ENCODE measurements at regions not wholly inside any gene's neighbourhood (a gene's known extent, or its start where the extent isn't known, plus 50 kb on each side); places are given as distances from the start of the nearest gene placed in this dataset.

DNA sequence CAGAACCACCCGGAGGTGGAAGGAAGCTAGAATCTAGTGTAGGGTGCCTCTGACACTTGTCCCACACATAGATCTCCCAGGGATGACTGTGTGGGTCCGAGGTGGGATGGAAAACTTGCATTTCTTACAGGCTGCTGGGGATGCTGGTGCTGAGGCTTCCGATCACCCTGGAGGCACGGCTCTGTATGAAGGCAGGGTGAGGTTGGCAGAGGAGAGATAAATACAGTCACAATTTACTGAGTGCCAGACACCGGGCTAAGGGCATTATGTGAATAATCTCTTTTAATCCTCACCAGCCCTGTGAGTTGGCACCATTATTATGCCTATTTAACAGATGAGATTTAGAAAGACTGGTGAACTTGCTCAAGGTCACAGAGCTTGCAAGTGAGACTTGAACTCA, 250.2 kb upstream of the RREB1 start:
- TF ChIP-seq, protein P1, sequence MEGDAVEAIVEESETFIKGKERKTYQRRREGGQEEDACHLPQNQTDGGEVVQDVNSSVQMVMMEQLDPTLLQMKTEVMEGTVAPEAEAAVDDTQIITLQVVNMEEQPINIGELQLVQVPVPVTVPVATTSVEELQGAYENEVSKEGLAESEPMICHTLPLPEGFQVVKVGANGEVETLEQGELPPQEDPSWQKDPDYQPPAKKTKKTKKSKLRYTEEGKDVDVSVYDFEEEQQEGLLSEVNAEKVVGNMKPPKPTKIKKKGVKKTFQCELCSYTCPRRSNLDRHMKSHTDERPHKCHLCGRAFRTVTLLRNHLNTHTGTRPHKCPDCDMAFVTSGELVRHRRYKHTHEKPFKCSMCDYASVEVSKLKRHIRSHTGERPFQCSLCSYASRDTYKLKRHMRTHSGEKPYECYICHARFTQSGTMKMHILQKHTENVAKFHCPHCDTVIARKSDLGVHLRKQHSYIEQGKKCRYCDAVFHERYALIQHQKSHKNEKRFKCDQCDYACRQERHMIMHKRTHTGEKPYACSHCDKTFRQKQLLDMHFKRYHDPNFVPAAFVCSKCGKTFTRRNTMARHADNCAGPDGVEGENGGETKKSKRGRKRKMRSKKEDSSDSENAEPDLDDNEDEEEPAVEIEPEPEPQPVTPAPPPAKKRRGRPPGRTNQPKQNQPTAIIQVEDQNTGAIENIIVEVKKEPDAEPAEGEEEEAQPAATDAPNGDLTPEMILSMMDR (IDR thresholded peaks at IDR 0.05): no peak
- no peak for TF ChIP-seq POLR2AphosphoS5 (IDR thresholded peaks at IDR 0.05)
